ENCODE measurements at regions not wholly inside any gene's neighbourhood (a gene's known extent, or its start where the extent isn't known, plus 50 kb on each side); places are given as distances from the start of the nearest gene placed in this dataset.

DNA sequence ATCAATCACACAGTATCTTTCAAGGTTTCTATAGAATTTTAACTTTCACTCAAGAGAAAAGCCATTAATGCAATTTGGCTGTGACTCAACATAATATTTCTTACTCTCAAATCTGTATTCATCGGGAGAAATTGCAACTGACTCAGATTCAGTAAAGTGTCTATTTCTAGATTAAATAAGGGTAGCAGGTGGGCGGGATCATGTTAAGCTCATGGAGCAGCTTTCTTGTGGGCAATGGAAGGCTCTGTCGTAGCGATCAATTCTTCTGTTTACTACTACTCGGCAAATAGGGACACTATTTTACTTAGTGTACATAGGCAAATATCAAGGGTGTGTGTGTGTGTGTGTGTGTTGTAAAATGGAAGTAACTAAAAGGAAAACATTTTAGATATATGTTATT is 423.6 kb upstream of the NEGR1 start:
- no peak for DNase-seq (ENCODE audit: low spot score, unreplicated experiment)
- Mint-ChIP-seq H3K9me3 (ENCODE audit: low read depth) (no peaks in the 10 kb centered on the region), H3K4me3 (ENCODE audit: low read depth) (no peak overlapping the region), H3K27me3 (no peaks in the 10 kb centered on the region), H3K27ac (no peak overlapping the region), H3K36me3 (ENCODE audit: insufficient read depth) (no peaks in the 10 kb centered on the region), H3K4me1 (ENCODE audit: low read depth) (peaks cover 5% of the 10 kb centered on the region)
- TF ChIP-seq, protein P1, sequence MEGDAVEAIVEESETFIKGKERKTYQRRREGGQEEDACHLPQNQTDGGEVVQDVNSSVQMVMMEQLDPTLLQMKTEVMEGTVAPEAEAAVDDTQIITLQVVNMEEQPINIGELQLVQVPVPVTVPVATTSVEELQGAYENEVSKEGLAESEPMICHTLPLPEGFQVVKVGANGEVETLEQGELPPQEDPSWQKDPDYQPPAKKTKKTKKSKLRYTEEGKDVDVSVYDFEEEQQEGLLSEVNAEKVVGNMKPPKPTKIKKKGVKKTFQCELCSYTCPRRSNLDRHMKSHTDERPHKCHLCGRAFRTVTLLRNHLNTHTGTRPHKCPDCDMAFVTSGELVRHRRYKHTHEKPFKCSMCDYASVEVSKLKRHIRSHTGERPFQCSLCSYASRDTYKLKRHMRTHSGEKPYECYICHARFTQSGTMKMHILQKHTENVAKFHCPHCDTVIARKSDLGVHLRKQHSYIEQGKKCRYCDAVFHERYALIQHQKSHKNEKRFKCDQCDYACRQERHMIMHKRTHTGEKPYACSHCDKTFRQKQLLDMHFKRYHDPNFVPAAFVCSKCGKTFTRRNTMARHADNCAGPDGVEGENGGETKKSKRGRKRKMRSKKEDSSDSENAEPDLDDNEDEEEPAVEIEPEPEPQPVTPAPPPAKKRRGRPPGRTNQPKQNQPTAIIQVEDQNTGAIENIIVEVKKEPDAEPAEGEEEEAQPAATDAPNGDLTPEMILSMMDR (IDR thresholded peaks at IDR 0.05; ENCODE audit: unreplicated experiment), result no peak

GRCh38 chr1:72704841-72705477 is 422.6 kb upstream of the NEGR1 start:
- no peak overlapping the region for H3K27ac Mint-ChIP-seq
- H3K4me3 Mint-ChIP-seq (ENCODE audit: low read depth), result no peak overlapping the region
- no peaks in the 10 kb centered on the region for H3K36me3 Mint-ChIP-seq (ENCODE audit: insufficient read depth)
- no peaks in the 10 kb centered on the region for H3K27me3 Mint-ChIP-seq
- H3K9me3 Mint-ChIP-seq (ENCODE audit: low read depth), result no peaks in the 10 kb centered on the region
- peaks cover 5% of the 10 kb centered on the region for H3K4me1 Mint-ChIP-seq (ENCODE audit: low read depth)
- TF ChIP-seq, protein P1 (IDR thresholded peaks at IDR 0.05; ENCODE audit: unreplicated experiment), result no peak
- DNase-seq (ENCODE audit: low spot score, unreplicated experiment), result no peak

DNA sequence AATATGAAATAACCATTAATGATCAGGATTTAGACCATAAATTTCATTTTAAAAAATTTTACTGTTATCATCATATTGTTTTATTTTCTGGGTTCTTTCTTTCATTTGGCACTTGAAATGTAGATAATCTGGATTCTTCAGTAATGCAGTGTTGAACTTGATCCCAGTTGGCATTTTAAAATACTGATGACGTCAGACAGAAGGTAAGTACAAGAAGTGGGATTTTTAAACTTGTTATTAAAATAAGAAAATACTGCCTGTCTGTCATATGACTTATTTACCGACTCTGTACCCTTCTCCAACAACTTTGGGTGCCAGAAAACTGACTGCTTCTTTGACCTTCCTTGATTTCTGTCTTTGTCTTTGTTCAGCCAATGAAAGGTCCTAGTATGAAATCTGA is 415.1 kb upstream of the NEGR1 start:
- no peak overlapping the region for H3K27ac Mint-ChIP-seq
- peaks cover 2% of the 10 kb centered on the region for H3K4me1 Mint-ChIP-seq (ENCODE audit: low read depth)
- DNase-seq (ENCODE audit: low spot score, unreplicated experiment), result no peak
- H3K9me3 Mint-ChIP-seq (ENCODE audit: low read depth), result peaks cover 22% of the 10 kb centered on the region
- no peaks in the 10 kb centered on the region for H3K36me3 Mint-ChIP-seq (ENCODE audit: insufficient read depth)
- H3K27me3 Mint-ChIP-seq, result no peaks in the 10 kb centered on the region
- no peak overlapping the region for H3K4me3 Mint-ChIP-seq (ENCODE audit: low read depth)
- TF ChIP-seq, protein P1 (IDR thresholded peaks at IDR 0.05; ENCODE audit: unreplicated experiment), result no peak

DNA sequence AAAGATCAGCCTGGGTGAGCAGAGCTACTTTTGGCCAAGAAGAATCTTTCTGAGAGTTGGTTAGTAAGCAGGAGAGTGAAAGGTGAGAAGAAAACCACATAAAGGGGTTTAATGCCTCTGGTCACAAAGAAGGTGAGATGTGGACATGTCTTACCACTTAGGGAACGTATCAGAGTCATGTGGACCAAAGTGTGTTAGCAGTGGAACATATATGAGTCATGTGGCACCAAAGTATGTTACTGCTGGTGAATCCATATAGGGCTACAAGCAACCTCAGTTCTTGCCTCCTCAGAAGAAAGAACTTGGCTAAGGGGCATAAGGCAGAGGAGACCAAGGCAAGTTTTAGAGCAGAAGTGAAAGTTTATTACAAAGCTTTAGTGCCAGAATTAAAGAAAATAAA is 411.6 kb upstream of the NEGR1 start:
- H3K27me3 Mint-ChIP-seq, result no peaks in the 10 kb centered on the region
- no peak overlapping the region for H3K4me3 Mint-ChIP-seq (ENCODE audit: low read depth)
- H3K4me1 Mint-ChIP-seq (ENCODE audit: low read depth), result peaks cover 2% of the 10 kb centered on the region
- no peak for DNase-seq (ENCODE audit: low spot score, unreplicated experiment)
- H3K9me3 Mint-ChIP-seq (ENCODE audit: low read depth), result peaks cover 34% of the 10 kb centered on the region
- H3K27ac Mint-ChIP-seq, result no peak overlapping the region
- TF ChIP-seq, protein P1 (IDR thresholded peaks at IDR 0.05; ENCODE audit: unreplicated experiment), result no peak
- H3K36me3 Mint-ChIP-seq (ENCODE audit: insufficient read depth), result peaks cover under 1% of the 10 kb centered on the region

DNA sequence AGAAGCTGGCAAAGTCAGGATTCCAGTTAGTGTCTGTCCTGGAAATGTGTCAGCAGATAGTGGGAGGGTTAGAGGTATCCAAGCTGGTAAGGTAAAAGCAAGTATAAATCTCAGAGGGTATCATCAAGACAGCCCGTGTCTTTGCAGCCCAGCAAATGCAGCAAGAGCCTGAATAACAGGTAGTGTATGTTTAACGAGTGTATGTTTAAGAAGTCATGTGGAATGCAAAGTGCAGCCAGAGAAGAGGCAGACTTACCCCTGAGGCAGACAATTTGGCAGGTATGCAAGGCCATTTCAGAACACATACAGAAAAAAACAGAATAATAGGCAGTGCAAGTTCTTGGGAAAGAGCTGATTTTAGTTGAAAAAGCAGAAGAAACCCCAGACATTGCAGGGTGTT is 411.0 kb upstream of the NEGR1 start:
- no peaks in the 10 kb centered on the region for H3K27me3 Mint-ChIP-seq
- no peak overlapping the region for H3K4me3 Mint-ChIP-seq (ENCODE audit: low read depth)
- DNase-seq (ENCODE audit: low spot score, unreplicated experiment), result no peak
- H3K27ac Mint-ChIP-seq, result no peak overlapping the region
- H3K9me3 Mint-ChIP-seq (ENCODE audit: low read depth), result peaks cover 36% of the 10 kb centered on the region
- H3K4me1 Mint-ChIP-seq (ENCODE audit: low read depth), result peaks cover 2% of the 10 kb centered on the region
- peaks cover 3% of the 10 kb centered on the region for H3K36me3 Mint-ChIP-seq (ENCODE audit: insufficient read depth)
- TF ChIP-seq, protein P1 (IDR thresholded peaks at IDR 0.05; ENCODE audit: unreplicated experiment), result no peak
